Neuron (in vitro differentiated cells): ENCODE measurements at regions not wholly inside any gene's neighbourhood (a gene's known extent, or its start where the extent isn't known, plus 50 kb on each side); places are given as distances from the start of the nearest gene placed in this dataset.

Experiments
- H2AFZ ChIP-seq: one replicate; pipeline ENCODE4 v1.6.1; 2013; ENCODE audit warnings: low read depth, mild to moderate bottlenecking, inconsistent platforms, low read length, moderate library complexity
- H3K27me3 ChIP-seq: one replicate; pipeline ENCODE4 v1.6.1; 2013; ENCODE audit warnings: low read length; ENCODE audit not compliant: insufficient read depth
- H3K36me3 ChIP-seq: one replicate; pipeline ENCODE4 v1.6.1; 2013; ENCODE audit warnings: low read length; ENCODE audit not compliant: insufficient read depth
- H3K4me1 ChIP-seq: one replicate; pipeline ENCODE4 v1.6.1; 2013; ENCODE audit warnings: low read length; ENCODE audit not compliant: insufficient read depth
- H3K4me3 ChIP-seq: 2 replicates; pipeline ENCODE4 v1.5.1; 2013; ENCODE audit warnings: mild to moderate bottlenecking, low read length, moderate library complexity
- H3K9me3 ChIP-seq: one replicate; pipeline ENCODE4 v1.6.1; 2013; ENCODE audit warnings: low read length

GRCh38 chr1:221439008-221439746 lies 302.7 kb downstream of the DUSP10 start:
- H2AFZ ChIP-seq = no peak overlapping the region
- H3K4me1 ChIP-seq = no peaks in the 10 kb centered on the region
- H3K9me3 ChIP-seq = no peaks in the 10 kb centered on the region
- no peaks in the 10 kb centered on the region for H3K27me3 ChIP-seq
- no peaks in the 10 kb centered on the region for H3K36me3 ChIP-seq
- H3K4me3 ChIP-seq = no peak overlapping the region

GRCh38 chr1:221439747-221440501 lies 302.0 kb downstream of the DUSP10 start:
- Histone ChIP-seq H3K4me3 (no peak overlapping the region), H3K27me3 (no peaks in the 10 kb centered on the region), H3K4me1 (no peaks in the 10 kb centered on the region), H3K36me3 (no peaks in the 10 kb centered on the region), H2AFZ (no peak overlapping the region), H3K9me3 (no peaks in the 10 kb centered on the region)

- no peaks in the 10 kb centered on the region for H3K36me3 ChIP-seq
Observed at GRCh38 chr1:221440658-221441057, 301.2 kb downstream of the DUSP10 start.

GRCh38 chr1:221442056-221442455 lies 299.8 kb downstream of the DUSP10 start:
- Histone ChIP-seq H3K36me3 (no peaks in the 10 kb centered on the region), H2AFZ (no peak overlapping the region), H3K4me1 (no peaks in the 10 kb centered on the region), H3K4me3 (no peak overlapping the region), H3K27me3 (no peaks in the 10 kb centered on the region), H3K9me3 (no peaks in the 10 kb centered on the region)

More at GRCh38 chr1:221440658-221441057, 301.2 kb downstream of the DUSP10 start:
- Histone ChIP-seq H2AFZ (no peak overlapping the region), H3K27me3 (no peaks in the 10 kb centered on the region), H3K4me3 (no peak overlapping the region), H3K9me3 (no peaks in the 10 kb centered on the region), H3K4me1 (no peaks in the 10 kb centered on the region)

GRCh38 chr1:221444346-221444745 lies 297.5 kb downstream of the DUSP10 start:
- Histone ChIP-seq H3K27me3 (no peaks in the 10 kb centered on the region), H3K4me1 (no peaks in the 10 kb centered on the region), H3K4me3 (no peak overlapping the region), H3K9me3 (no peaks in the 10 kb centered on the region), H3K36me3 (no peaks in the 10 kb centered on the region), H2AFZ (no peak overlapping the region)

- no peak overlapping the region for H3K4me3 ChIP-seq
- no peaks in the 10 kb centered on the region for H3K27me3 ChIP-seq
- no peaks in the 10 kb centered on the region for H3K4me1 ChIP-seq
- no peak overlapping the region for H2AFZ ChIP-seq
- H3K9me3 ChIP-seq = no peaks in the 10 kb centered on the region
- no peaks in the 10 kb centered on the region for H3K36me3 ChIP-seq
Observed at GRCh38 chr1:221448585-221449175, 293.2 kb downstream of the DUSP10 start.

- H3K4me1 ChIP-seq = no peaks in the 10 kb centered on the region
- H3K9me3 ChIP-seq = no peaks in the 10 kb centered on the region
- no peak overlapping the region for H3K4me3 ChIP-seq
- H3K36me3 ChIP-seq = no peaks in the 10 kb centered on the region
- H3K27me3 ChIP-seq = no peaks in the 10 kb centered on the region
- no peak overlapping the region for H2AFZ ChIP-seq
Observed at GRCh38 chr1:221449194-221449593, 292.7 kb downstream of the DUSP10 start.

- H3K4me3 ChIP-seq = no peak overlapping the region
- no peaks in the 10 kb centered on the region for H3K27me3 ChIP-seq
- H2AFZ ChIP-seq = no peak overlapping the region
- H3K9me3 ChIP-seq = no peaks in the 10 kb centered on the region
- H3K4me1 ChIP-seq = no peaks in the 10 kb centered on the region
- no peaks in the 10 kb centered on the region for H3K36me3 ChIP-seq
Observed at GRCh38 chr1:221449801-221450470, 292.0 kb downstream of the DUSP10 start.

GRCh38 chr1:221451741-221452140 lies 290.1 kb downstream of the DUSP10 start:
- no peaks in the 10 kb centered on the region for H3K4me1 ChIP-seq
- H2AFZ ChIP-seq = no peak overlapping the region
- no peaks in the 10 kb centered on the region for H3K9me3 ChIP-seq
- H3K4me3 ChIP-seq = no peak overlapping the region
- no peaks in the 10 kb centered on the region for H3K36me3 ChIP-seq
- no peaks in the 10 kb centered on the region for H3K27me3 ChIP-seq

- Histone ChIP-seq H3K4me3 (no peak overlapping the region), H2AFZ (no peak overlapping the region), H3K36me3 (no peaks in the 10 kb centered on the region), H3K4me1 (no peaks in the 10 kb centered on the region), H3K9me3 (no peaks in the 10 kb centered on the region), H3K27me3 (no peaks in the 10 kb centered on the region)
Observed at GRCh38 chr1:221454096-221454495, 287.8 kb downstream of the DUSP10 start.

GRCh38 chr1:221456918-221457317 lies 285.0 kb downstream of the DUSP10 start:
- Histone ChIP-seq H3K4me1 (no peaks in the 10 kb centered on the region), H3K9me3 (no peaks in the 10 kb centered on the region), H2AFZ (no peak overlapping the region), H3K27me3 (no peaks in the 10 kb centered on the region), H3K4me3 (no peak overlapping the region), H3K36me3 (no peaks in the 10 kb centered on the region)

GRCh38 chr1:221457685-221458446 lies 284.0 kb downstream of the DUSP10 start:
- Histone ChIP-seq H3K4me3 (no peak overlapping the region), H3K4me1 (no peaks in the 10 kb centered on the region), H3K9me3 (no peaks in the 10 kb centered on the region), H2AFZ (no peak overlapping the region), H3K36me3 (no peaks in the 10 kb centered on the region), H3K27me3 (no peaks in the 10 kb centered on the region)
